IPS DF 4.7 (cell line): ENCODE measurements at regions not wholly inside any gene's neighbourhood (a gene's known extent, or its start where the extent isn't known, plus 50 kb on each side); places are given as distances from the start of the nearest gene placed in this dataset.

Experiments
- DNase-seq: peaks from one replicate; pipeline ENCODE4 v3.0.0-alpha.2; 2013; ENCODE audit warnings: low spot score; ENCODE audit errors: extremely low read depth

- no peak for DNase-seq
Measured at GRCh38 chrX:39726771-39727170, 371.0 kb downstream of the BCOR start.

- DNase-seq, result no peak
Measured at GRCh38 chrX:39728025-39728424, 369.7 kb downstream of the BCOR start.

GRCh38 chrX:39728852-39729598, 368.7 kb downstream of the BCOR start:
- no peak for DNase-seq

- DNase-seq, result no peak
Measured at GRCh38 chrX:39729981-39730661, 367.6 kb downstream of the BCOR start.

- DNase-seq, result peak; percentile 36
Measured at GRCh38 chrX:39730662-39731329, 367.0 kb downstream of the BCOR start.

- DNase-seq, result no peak
Measured at GRCh38 chrX:39731330-39731667, 366.5 kb downstream of the BCOR start.

GRCh38 chrX:39731735-39732134, 366.0 kb downstream of the BCOR start:
- DNase-seq, result no peak

GRCh38 chrX:39733745-39734144, 364.0 kb downstream of the BCOR start:
- DNase-seq, result no peak

- DNase-seq, result no peak
Measured at GRCh38 chrX:39734174-39734776, 363.5 kb downstream of the BCOR start.

GRCh38 chrX:39736216-39737211, 361.2 kb downstream of the BCOR start:
- no peak for DNase-seq

GRCh38 chrX:39739585-39739984, 358.2 kb downstream of the BCOR start:
- no peak for DNase-seq

GRCh38 chrX:39740078-39740477, 357.7 kb downstream of the BCOR start:
- no peak for DNase-seq

GRCh38 chrX:39741904-39742303, 355.9 kb downstream of the BCOR start:
- DNase-seq, result no peak

- DNase-seq, result no peak
Measured at GRCh38 chrX:39745818-39746217, 351.9 kb downstream of the BCOR start.

GRCh38 chrX:39749135-39749534, 348.6 kb downstream of the BCOR start:
- no peak for DNase-seq

GRCh38 chrX:39749728-39750127, 348.0 kb downstream of the BCOR start:
- no peak for DNase-seq

GRCh38 chrX:39750256-39750790, 347.4 kb downstream of the BCOR start:
- DNase-seq, result no peak

- no peak for DNase-seq
Measured at GRCh38 chrX:39750848-39751247, 346.9 kb downstream of the BCOR start.

GRCh38 chrX:39752815-39753214, 344.9 kb downstream of the BCOR start:
- no peak for DNase-seq

GRCh38 chrX:39753293-39753996, 344.3 kb downstream of the BCOR start:
- DNase-seq, result no peak
